GM21529 (cell line): ENCODE measurements at regions not wholly inside any gene's neighbourhood (a gene's known extent, or its start where the extent isn't known, plus 50 kb on each side); places are given as distances from the start of the nearest gene placed in this dataset.
"Not testable (repeated sequence)": the region's sequence is repeated elsewhere in the genome, so short reads cannot be mapped to it uniquely, and the experiment has no call there.

Source experiments
- ATAC-seq: cut with Tn5 transposase; IDR thresholded peaks from one replicate; pipeline ENCODE4 v1.9.1; 2021; ENCODE audit not compliant: unreplicated experiment

GRCh38 chr20:25867015-25867775 lies 170.5 kb upstream of the ZNF337 start:
- not testable (repeated sequence) for ATAC-seq

GRCh38 chr20:25865715-25866656 lies 169.3 kb upstream of the ZNF337 start:
- ATAC-seq = no peak

GRCh38 chr20:25864963-25865714 lies 168.5 kb upstream of the ZNF337 start:
- not testable (repeated sequence) for ATAC-seq

- no peak for ATAC-seq
Measured at GRCh38 chr20:25864326-25864962, 167.8 kb upstream of the ZNF337 start.

GRCh38 chr20:25863536-25864325 lies 167.1 kb upstream of the ZNF337 start:
- no peak for ATAC-seq

- ATAC-seq = peak; percentile 42
Measured at GRCh38 chr20:25862967-25863530, 166.4 kb upstream of the ZNF337 start.

- no peak for ATAC-seq
Measured at GRCh38 chr20:25860531-25861150, 164.0 kb upstream of the ZNF337 start.

- ATAC-seq = no peak
Measured at GRCh38 chr20:25859649-25860530, 163.2 kb upstream of the ZNF337 start.

- peak; percentile 20 for ATAC-seq
Measured at GRCh38 chr20:25858495-25859425, 162.1 kb upstream of the ZNF337 start.

- not testable (repeated sequence) for ATAC-seq
Measured at GRCh38 chr20:25857091-25857788, 160.6 kb upstream of the ZNF337 start.

GRCh38 chr20:25856256-25856884 lies 159.7 kb upstream of the ZNF337 start:
- ATAC-seq = no peak

GRCh38 chr20:25855451-25856156 lies 159.0 kb upstream of the ZNF337 start:
- not testable (repeated sequence) for ATAC-seq

- ATAC-seq = not testable (repeated sequence)
Measured at GRCh38 chr20:25854666-25855065, 158.0 kb upstream of the ZNF337 start.

GRCh38 chr20:25853718-25854388 lies 157.2 kb upstream of the ZNF337 start:
- ATAC-seq = peak; percentile 73
